GM21723 (cell line): ENCODE measurements at regions not wholly inside any gene's neighbourhood (a gene's known extent, or its start where the extent isn't known, plus 50 kb on each side); places are given as distances from the start of the nearest gene placed in this dataset.
"Not testable (repeated sequence)": the region's sequence is repeated elsewhere in the genome, so short reads cannot be mapped to it uniquely, and the experiment has no call there.

Experiments used
- ATAC-seq: cut with Tn5 transposase; IDR thresholded peaks from one replicate; pipeline ENCODE4 v1.9.1; 2021; ENCODE audit warnings: mild to moderate bottlenecking, moderate library complexity; ENCODE audit not compliant: unreplicated experiment

DNA sequence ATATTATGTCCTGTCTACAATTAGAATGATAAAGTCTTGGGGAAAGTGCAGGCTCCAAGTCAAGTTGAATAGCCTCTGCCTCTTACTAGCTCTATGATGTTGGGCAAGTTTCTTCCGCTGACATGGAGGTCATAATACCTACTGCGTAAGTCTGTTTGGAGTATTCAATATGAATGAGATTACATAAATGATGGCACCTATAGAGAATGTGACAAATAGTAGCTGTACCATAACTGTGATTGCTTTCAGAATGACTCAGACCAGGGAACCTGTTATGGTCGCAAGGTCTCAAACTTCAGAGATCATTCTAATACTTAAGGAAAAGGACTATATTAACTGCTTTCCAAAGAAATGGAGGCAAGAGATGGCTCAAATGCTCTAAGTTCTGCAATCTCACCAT, 94.0 kb upstream of the ABCA1 start:
- ATAC-seq: no peak

DNA sequence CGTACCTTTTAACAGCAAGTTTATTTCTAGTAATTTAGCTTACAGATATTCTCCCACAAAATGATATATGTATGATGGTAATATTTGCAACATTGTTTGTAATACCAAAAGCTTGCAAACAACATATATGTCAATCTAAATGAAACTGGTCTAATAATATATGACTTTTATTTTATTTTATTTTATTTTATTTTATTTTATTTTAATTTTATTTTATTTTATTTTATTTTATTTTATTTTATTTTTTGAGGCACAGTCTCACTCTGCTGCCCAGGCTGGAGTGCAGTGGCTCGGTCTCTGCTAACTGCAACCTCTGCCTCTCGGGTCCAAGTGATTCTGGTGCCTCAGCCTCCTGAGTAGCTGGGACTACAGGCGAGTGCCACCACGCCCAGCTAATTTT, 94.6 kb upstream of the ABCA1 start:
- ATAC-seq: not testable (repeated sequence)

DNA sequence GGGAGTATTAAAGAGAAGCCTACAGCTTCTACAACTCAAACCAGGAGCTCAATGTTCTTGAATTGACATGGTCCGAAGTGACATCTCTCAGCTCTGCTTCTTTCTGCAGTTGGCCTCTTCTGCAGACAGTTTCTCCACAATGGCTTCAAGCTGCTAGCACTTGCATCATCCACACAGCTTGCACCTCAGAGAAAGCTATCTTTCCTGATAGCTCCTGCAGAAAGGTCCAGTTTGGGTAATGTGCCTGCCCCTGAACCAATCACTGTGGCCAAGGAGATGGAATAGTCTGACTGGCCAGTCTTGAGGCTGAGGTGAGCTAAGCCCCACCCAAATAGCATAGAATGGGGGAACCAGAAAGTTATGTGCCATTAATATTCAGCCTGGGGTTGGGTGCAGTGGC, 95.8 kb upstream of the ABCA1 start:
- no peak for ATAC-seq

DNA sequence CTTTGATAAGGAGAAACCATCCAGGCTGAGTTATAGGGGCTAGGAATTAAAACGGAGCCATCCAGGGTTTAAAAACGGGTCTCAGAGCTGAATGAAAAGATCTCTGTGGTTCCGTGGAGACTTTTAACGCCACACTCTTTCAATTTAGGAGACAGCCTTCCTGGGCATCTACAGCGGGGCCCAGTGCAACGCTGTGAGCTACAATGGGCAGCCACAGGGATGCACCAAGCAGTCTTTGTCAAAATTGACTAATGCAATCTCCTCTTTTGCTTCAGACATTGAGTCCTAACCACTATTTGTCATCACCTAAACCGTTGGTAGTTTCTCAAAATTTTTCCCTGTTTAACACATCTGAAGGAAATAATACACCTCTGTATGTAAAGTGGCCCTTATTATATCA, 96.6 kb upstream of the ABCA1 start:
- no peak for ATAC-seq

DNA sequence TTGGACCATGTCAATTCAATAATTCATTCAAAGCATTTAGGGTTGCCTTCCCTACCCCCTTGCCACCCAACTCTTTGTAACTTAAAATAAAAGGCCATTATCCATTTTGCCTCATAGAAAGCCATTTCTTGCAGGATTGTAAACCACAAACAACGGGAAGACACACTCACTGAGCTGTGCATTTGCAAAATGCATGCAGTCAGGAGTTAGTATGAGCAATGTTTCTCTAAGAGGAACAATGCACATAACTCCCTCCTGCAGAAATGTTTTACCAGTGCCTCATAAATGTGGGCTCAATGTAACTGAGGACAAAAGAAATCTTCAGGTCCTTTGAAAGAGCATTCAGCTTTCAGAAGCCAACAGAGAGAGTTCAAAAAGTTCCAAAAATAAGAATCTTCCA, 98.5 kb upstream of the ABCA1 start:
- ATAC-seq: no peak

DNA sequence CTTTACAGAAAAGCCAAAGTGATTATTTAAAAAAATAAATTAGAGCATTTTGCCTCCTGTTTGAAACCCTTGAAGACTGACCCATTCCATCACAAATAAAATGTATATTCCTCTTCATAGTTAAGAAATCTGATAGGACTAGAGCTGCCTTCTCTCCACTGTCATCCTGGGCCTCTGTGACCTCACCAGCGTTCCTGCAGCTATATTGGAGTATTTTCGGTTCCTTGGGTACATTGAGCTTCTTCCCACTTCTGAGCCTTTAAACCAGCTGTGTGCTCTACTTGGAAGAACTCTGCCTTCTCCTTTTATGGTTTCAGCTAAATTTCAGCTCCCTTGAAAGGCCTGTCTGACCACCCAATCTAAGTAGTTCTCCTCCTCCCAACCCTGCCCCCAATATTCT, 99.1 kb upstream of the ABCA1 start:
- ATAC-seq: no peak

DNA sequence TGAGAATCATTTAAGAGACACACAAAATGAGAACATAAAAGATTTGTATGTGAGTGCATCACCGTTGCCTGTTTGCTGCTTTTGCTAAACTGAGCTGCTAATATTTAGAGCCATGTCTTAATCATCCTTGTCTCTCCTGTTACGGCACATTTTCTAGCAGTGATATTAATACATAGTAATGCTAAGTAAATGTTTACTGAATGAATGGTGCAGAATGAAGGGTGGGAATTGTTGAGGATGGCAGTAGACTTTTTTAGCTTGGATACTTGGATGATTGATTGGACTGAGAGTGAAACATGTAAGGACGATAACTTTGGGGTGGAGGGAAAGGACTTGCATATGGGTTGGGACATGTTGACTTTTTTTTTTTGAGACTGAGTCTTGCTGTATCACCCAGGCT, 102.3 kb upstream of the ABCA1 start:
- no peak for ATAC-seq

DNA sequence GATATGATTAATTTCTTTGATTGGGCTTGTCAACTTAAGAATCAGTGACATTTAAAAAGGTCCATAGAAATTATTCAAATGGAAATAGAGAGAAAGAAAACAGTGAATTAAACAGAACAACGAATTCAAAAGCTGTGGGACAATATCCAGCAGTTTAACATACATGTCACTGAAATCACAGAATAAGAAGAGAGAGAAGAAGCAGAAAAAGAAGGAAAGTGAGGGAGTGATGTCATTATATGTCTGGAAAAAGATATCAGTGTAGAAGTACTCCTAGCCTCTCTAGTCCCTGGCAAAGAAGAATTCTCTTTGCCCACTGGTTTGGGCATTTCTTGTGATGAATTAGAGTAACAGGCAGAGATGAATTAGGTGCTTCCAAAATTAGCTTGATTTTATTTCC, 109.2 kb upstream of the ABCA1 start:
- no peak for ATAC-seq

DNA sequence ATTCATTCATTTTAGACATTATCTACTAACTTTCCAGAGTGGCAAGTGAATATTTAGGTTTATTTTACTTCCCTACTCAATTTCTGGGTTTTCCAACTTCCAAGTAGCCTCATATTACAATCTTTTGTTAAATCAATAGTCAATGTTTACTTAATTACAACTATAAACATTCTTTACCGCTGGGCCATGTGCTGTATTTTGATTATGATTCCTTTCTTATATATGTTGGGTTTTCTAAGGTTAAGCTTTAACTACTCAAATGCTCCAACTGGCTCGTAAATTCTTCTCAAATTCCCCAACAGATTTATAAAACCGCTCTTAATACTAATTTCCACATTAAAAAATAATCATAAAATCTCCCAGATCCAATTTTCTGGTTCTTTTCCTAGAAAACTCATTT, 110.1 kb upstream of the ABCA1 start:
- no peak for ATAC-seq

DNA sequence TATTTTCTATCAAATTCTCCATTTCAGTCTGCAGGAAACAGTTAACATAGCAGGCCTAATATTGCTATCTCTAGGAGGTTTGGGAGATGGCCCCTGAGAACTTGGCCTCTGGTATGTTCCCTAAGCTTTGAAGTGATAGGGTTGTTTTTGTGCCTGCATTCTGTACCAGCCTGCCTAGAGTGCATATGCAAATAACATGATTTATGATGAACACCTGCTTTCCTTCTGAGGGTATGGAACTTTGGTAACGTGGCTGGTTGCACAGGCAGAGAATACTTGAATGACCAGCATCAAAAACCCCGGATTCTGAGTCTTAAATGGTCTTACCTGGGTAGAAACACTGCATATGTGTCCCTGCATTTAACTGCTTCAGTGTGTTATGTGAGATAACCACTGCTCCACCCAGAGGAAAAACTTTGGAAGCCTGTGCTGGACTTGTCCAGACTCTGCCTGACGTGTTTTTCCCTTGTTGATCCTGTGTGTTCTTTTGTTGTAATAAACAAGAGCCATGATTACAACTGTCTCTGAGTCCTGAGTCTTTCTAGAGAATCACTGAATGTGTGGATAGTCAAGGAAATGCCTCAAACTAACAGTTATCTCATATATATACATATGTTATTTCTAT, 111.3 kb upstream of the ABCA1 start:
- ATAC-seq: no peak

DNA sequence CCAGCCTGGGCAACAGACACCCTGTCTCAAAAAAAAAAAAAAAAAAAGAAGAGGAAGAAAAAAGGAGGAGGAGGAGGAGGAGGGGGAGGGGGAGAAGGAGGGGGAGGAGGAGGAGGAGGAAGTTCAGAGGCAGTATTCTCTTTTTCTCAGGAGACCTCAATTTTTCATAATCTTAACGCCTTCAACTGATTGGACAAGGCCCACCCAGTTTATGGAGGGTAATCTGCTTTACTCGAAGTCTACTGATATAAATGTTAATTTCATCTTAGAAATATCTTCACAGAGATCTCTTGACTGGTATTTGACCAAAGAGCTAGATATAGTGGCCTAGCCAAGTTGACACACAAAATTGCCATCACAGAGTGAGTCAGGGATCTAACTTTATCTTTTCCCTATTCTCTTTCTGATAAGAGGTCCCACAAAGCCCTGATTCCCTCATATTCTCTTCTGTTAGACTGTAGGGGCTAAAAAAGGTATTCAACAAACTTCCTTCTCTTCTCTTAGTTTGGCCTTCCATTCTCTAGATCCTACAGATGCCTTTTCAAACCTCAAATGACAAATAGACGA, 115.5 kb upstream of the ABCA1 start:
- no peak for ATAC-seq

DNA sequence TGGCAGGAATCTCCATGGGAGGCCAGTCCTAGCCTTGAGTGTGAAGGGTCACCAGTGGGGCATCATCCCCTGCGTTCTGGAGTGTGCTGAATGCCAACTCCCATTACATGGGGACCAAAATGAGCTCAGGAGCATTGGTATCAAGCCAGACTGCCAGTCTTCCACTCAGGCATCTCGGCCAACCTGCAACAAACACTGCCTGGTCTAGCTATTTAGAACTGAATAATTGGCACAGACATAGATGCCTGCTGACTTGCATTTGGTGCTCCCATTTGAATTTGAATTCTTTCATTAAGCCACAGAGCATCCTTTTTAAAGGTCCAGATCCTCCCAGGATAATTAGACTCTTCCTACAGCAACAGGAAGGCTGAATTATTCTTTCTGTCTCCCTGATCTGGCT, 116.6 kb upstream of the ABCA1 start:
- no peak for ATAC-seq

DNA sequence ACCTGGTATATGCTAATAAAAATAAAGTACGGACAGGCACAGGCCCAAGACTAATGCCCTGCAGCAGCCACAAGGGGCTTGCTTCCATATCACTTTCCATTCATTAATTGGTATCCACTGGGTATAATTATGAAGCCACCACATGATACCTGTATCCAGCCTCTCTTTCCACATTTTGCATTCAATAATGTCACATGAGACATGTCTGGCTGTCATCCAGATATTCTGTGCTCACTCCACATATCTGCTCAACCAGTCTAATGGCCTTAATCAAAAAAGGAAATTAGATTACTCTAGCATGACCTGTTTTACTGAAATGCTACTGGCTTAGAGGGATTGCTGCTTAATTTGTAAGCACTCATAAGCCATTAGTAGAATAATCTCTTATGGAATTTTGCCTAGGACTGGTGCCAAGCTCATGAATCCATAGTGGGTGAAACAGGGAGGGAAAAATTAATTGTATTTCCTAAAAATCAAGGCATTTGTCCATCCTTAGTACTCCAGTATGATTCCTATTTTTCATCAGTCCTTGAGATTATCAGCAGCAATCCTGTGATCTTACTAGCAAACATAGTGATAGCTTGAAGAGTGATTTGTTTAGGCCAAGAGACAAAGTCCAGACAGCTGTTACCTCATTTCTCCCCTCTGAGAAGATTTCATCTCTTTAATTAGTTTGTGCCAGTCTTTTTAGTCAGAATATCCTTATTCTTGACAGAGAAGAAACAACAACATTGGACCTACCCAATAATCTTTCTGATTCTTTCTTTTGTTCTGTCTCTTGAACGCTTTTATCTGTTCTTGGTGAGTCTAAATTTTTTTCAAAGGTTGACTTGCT, 119.2 kb upstream of the ABCA1 start:
- no peak for ATAC-seq

DNA sequence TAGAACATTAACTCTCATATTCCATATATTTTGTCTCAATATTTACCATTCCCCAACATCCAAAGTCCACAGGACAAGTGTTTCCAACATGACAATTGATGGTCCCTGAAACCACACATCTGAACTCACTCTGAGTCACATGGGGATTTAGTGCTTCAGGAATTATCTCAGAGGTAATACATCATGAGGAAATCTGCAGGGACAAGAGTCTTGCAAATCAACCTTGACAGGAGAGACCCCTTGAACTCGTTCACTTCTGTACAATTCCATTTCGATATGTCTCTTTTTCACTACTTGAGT, 119.7 kb upstream of the ABCA1 start:
- ATAC-seq: no peak

DNA sequence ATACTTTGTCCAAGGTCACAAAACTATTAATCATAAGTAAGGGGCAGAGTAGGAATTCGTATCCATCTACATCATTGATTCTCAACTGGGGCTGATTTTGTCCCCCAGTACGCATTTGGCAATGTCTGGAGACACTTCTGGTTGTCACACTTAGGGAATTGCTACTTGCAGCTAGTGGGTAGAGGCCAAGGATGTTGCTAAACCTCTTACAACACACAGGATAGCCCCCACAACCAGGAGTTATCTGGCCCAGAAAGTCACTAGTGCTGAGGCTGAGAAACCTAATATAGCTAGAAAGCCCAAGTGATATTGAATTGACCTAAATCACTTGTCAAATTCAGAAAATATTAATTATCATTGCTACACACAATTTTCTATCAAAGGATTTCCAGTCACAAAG, 120.4 kb upstream of the ABCA1 start:
- ATAC-seq: no peak

DNA sequence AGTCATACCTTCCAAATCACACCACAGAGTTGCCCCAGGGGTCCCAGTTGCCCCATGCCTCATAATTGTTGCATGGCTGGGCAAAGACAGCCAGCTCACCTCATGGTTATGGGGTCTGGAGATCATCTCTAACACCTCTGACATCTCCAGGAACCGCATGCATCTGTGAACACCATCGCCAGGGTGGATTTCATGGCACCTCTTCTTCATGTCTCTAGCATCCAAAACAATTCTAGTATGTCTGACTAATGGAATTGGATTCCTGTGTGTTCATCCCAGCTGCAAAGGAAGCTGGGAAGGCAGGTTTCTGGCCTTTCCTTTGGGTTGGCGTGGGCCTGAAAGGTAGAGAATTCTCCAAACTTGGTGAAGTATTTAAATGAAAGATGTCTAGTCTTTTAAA, 122.3 kb upstream of the ABCA1 start:
- no peak for ATAC-seq

DNA sequence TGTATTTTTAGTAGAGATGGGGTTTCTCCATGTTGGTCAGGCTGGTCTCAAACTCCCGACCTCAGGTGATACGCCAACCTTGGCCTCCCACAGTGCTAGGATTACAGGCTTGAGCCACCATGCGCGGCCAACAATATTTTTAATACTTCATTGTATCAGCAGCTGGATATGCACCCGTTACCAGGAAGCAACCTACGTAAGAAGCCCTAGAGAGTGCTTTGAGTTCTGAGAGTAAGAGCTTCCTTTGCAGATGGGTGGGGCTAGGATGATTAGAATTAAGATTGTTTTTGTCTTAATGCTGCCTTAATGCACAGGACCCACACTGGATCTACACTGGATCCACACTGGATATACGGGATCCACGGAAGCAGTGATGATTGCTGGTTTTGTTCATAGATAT, 123.9 kb upstream of the ABCA1 start:
- ATAC-seq: no peak

DNA sequence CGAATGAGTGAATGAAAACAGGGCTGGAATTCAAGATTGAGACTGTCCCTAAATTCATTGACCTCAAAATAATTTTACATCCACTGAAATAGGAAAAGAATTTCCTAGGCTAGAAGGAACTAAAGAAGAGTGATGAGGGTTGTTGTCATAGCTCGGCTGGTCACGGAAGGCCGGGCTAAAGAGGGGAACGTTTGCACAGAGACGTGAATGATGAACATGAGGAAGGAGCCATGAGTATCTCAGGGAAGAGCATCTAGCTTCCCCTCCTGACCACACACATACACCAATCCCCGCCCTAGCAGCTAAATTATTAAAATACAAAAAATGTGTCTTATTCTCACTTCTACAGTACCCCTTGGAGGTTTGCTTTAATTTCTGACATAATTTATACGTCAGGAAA, 124.4 kb upstream of the ABCA1 start:
- no peak for ATAC-seq

DNA sequence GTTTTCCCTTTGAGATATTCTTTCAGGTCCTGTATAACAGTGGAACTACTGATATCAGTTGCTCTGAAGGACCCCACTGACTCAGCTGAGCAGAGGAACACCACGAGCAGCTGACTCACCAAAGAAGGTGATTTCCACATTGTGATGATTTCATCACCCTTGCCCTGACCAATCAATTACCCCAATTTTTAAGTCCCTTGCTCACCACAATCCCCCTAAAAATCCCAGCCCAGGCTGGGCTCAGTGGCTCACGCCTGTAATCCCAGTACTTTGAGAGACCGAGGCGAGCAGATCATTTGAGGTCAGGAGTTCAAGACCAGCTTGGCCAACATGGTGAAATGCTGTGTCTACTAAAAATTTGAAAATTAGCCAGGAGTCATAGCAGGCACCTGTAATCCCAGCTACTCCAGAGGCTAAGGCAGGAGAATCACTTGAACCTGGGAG, 125.3 kb upstream of the ABCA1 start:
- peak; percentile 66 for ATAC-seq

DNA sequence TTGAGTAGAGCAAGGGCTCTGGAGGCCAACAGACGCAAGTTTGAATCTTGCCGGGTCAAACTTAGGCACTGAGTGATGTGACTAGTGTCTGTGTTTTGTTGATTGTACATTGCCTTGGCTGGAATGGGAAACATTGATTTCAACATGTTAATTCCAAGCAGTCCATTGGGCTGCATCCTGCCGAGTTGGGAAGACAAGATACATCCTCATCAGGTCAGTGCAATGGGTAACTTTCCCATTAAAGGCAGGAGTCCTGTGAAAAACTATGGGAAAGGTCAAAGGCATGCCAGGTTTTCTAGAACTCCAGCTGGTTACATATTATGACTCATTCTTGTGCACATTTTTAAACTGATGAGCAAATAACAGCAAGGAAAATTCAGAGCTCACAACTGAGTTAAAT, 126.5 kb upstream of the ABCA1 start:
- no peak for ATAC-seq

DNA sequence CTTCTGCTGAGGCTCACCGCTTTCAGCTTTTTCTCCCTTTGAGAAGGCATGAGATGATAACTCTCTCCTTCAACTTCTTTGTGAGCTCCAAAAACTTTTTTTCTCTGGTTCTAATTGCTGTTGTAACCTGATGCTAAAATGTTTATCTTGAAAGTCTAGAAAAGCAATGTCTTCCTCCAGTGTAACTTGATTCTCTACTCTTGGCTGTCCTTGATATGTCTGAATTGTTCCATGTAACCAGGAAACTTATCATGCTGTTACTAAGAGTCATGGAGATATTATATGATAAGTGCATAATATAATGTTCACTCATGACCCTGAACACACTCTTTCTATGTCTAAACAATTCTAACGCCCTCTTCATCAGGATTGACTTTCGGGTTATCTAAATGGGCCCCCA, 128.0 kb upstream of the ABCA1 start:
- ATAC-seq: no peak

DNA sequence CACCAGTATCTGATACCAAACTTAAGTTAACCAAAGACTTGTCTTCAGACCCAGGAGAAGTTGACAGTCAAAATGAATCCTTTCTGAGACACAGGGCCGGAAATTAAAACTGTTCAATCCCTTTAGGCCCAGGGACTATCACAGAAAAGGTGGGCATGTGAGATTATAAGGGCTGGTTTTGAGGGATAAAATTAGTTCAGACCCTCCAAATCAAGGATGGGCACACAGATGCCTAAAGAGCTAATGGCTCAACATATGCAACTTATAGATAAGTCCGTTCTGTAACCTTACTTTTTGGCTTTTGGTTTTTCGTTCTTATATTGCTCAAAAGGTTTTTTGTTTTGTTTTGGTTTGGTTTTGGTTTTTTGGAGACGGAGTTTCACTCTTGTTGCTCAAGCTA, 129.6 kb upstream of the ABCA1 start:
- ATAC-seq: no peak

DNA sequence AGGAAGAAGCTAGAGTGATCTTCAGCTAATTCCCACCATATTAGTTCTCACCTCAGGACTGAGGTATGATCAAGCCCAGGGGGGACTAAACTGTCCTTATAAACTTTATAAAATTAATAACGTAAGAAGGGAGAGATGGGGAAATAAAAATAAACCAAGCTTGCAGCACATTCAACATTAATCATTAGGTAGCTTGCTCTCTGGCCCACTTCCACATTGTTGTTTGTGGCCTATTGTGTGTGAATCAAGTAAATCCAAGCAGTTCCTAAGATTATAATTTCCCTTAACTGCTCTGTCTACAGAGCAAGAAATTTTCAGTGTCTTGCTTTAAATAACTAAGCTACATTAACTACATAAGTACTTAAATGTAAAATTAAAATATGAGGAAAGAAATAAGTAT, 131.3 kb upstream of the ABCA1 start:
- no peak for ATAC-seq
